Activated naive CD4-positive, alpha-beta T cell (primary cell): ENCODE measurements at regions not wholly inside any gene's neighbourhood (a gene's known extent, or its start where the extent isn't known, plus 50 kb on each side); places are given as distances from the start of the nearest gene placed in this dataset.
"Not testable (repeated sequence)": the region's sequence is repeated elsewhere in the genome, so short reads cannot be mapped to it uniquely, and the experiment has no call there.

ENCODE experiments used
- DNase-seq, 4 experiments: peaks; one replicate each; lab custom pipeline; 2025; lab: John Stamatoyannopoulos, UW

DNA sequence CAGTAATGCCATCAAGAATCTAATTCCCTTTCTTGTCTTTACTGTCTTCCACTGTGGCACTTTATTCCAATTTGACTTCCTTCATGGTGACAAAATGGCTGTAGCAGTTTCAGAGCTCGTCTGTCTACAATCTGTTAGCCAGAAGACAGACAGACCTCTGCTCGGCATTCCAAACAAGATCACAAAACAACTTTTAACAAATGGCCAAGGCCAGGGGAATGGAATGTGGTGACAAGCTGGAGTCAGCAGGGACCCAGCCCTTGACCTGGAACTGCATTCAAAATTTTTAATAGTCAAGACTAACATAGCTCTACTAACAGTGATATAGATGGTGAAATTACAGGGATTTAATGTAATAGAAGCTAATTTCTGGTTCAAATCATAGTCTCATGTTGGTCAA, 637.2 kb downstream of the ETS1 start:
- DNase-seq: no peak

DNA sequence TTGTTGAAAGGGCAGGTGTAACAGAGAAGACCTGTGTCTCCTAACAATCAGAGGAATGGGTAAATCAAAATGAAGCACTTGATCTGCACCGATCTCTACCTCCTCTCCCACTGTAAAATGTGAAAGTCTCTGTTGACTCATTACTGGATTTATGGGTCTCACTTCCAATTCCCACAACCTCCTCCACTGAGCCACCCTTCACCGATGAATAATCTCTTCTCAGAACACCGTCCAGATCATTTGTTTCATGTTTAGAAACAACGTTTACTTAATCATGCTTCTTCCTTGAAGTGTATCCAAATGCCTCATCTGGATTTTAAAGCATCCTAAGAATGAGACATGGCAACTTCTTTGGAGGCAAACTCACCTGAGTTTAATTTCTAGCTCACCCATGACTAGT, 643.6 kb downstream of the ETS1 start:
- DNase-seq: no peak

DNA sequence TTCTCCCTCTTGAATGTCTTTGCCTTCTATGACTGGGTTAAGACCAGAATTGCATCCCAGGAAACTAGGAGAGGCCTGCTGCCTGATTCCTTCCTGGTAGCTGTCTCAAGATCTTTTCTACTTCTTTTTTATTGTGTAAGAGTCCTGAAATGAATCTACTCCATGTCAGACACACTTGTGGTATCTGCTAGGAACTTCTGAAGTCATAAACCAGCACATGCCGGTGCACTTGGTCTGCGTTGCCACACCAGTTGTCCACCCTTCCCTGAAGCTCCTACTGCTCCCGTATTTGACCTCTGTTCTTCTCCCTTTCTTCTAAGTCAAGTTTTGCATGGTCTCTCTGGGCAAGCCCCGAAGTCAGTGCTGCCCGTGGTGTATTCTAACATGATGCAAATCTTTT, 644.2 kb downstream of the ETS1 start:
- no peak for DNase-seq

DNA sequence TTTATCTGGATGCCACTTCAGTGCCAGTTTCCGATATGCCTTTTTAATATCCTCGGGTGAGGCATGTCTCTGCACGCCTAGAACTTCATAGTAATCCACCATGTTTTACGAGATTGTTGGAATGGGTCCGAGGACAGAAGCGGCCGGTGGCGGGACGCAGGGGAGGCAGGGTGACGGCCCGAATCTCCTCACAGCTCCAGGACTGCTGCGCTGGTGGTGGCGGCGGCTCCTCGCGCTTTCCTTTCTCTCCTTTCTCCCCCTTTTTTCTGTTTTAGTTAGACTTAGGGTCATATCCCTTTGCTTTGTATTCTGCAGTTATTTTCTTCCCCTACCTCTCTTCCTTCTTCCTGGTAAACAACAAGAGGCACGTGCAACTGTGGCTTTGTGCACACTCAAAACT, 645.8 kb downstream of the ETS1 start:
- not testable (repeated sequence) for DNase-seq

DNA sequence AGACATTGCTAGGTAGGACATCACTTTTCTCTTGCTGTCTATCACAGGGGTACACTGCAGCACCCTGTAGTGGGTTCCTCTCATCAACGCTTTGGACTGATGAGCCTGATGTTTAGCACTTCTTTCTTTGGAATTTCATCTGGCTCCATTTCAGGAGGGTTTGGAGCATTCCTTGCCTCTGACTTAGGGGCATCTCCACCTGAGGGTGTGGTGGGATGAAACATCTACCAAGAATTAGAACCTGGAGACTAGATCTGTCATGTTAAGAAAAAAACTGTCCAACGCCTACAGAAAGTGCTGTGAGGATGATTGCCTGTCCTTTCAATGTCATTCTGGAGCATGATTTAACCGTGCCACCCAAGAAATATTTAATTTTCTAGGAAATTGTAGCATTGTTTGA, 648.4 kb downstream of the ETS1 start:
- DNase-seq: no peak

DNA sequence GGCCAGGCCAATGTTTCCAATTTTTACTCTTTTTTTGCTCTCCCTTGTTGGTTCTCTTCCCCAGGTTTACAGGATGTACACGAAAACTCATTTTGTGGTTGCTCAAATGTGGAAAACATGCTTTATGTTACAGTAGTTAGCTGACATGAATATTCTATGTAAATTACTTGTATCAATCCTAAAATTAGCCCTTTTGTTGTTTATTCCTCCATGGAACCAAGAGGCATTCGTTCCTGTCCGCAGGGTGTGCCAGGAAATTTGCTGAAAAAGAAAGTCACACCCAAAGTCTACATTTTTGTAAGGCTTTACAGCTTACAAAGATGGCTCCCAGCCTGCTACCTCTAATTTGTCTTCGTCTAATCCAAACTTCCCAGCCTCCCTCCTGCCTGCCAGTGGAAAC, 652.3 kb downstream of the ETS1 start:
- DNase-seq: no peak

DNA sequence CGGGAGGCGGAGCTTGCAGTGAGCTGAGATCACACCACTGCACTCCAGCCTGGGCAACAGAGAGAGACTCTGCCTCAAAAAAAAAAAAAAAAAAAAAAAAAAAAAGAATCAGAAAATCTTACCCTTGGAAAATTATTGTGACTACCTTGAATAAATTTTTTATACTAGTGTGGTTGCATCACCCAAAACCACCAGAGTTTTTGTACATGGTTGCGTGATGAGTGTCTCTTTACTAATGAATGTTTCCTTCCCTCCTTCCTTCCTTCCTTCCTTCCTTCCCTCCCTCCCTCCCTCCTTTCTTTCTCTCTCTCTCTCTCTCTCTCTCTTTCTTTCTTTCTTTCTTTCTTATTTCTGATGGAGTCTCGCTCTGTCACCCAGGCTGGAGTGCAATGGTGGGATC, 653.4 kb downstream of the ETS1 start:
- not testable (repeated sequence) for DNase-seq

DNA sequence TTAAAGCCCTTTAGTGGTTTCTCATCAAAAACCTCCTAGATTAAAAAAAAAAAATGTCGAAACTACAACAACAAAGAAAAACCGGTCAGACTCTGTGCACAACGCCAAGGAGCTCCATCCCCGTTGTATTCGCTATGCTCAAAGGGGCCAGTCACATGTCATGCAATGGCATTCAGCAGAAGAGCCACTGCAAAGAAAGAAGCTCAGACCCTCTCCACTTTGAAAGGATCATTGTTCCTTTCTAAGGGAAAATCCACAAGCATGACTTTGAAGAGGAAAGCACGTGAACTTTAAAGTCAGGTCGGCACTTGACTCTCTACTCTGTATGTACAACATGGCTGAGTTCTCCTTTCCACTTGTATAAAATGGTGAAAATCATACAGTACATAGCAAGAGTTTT, 655.6 kb downstream of the ETS1 start:
- no peak for DNase-seq

DNA sequence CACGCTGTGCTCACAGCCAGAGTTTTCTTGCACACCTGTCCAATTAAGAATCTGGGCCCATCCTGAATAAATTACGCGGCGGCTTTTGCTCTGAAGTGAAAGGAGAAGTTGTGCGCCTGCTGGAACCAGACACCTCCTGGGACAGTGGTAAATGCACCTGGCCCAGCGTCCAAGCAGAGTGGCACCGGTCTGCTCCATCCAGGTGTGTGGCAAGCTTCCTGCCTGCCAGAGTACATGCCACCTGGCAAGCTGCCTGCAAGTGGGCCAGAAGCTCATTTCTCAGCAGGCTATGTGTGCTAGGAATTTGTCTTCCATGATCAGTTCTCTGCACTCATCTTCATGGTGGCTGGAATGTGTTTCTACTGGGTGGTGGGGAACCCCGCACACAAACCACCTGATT, 660.6 kb downstream of the ETS1 start:
- DNase-seq: no peak

DNA sequence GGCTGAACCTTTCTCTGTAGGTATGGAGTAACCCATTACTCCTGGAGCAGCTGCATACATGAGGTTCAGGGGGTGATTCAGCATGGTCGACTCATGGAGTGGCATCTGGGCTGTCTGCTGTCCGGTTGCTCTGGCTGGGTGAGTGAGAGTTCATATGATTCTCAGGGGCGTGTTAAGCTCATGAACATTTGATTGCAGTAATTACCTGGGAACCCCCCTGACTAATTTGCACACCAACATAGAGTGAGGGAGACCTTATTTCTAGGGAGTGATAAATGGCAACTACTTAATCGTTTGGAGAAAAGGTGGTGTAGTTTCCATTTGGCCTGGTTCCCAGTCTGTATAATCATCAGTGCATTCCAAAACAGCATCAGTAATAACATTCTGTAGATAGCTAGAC, 661.9 kb downstream of the ETS1 start:
- no peak for DNase-seq

DNA sequence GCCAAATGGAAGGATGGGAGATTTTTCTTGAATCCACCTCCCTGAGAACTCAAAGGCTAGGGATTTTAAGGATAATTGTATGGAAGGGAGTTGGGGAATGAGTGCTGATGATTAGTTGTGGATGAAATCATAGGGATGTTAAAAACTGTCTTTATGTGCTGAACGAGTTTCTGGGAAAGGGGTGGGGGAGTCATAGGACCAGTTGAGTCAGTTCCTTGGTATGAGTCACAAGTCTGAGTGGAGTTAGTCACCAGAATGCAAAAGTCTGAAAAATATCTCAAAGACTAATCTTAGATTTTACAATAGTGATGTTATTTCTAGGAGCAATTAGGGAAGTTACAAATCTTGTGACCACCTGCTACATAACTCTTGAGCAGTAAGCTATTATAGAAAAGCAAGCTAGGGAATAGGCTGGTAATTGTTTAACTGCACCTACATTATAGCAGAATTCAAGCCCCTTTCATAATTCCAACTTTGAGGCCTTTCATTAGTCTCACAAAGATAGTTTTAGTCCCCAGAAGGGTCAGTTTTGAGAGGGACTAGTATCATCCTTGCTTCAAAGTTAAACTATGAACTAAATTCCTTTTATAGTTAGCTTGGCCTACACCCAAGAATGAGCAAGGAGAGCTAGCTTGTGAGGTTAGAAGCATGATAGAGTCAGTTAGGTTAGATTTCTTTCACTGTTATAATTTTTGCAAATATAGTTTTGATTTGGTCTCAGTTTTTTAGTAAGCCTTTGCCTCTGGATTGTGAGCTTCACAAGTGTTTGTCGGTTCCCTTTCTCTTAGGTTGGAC, 668.0 kb downstream of the ETS1 start:
- no peak for DNase-seq

DNA sequence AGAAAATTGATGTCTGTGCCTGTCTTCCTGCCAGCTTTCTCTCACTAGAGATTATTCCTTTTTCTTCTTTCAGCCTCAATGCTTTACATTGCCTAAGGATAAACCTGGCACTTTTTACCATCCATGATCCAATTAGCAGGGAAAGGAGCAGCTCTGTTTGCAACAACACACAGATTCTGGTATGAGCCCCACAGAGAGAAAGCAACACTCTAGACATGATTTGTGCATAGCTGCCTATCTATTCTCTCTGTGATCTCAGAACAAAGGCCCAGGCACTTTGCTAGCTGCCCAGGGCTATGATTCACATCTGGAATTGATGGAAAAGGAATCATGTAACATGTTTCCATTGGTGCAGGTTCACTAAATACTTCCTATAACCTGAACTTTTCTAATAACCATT, 685.0 kb downstream of the ETS1 start:
- DNase-seq: no peak

DNA sequence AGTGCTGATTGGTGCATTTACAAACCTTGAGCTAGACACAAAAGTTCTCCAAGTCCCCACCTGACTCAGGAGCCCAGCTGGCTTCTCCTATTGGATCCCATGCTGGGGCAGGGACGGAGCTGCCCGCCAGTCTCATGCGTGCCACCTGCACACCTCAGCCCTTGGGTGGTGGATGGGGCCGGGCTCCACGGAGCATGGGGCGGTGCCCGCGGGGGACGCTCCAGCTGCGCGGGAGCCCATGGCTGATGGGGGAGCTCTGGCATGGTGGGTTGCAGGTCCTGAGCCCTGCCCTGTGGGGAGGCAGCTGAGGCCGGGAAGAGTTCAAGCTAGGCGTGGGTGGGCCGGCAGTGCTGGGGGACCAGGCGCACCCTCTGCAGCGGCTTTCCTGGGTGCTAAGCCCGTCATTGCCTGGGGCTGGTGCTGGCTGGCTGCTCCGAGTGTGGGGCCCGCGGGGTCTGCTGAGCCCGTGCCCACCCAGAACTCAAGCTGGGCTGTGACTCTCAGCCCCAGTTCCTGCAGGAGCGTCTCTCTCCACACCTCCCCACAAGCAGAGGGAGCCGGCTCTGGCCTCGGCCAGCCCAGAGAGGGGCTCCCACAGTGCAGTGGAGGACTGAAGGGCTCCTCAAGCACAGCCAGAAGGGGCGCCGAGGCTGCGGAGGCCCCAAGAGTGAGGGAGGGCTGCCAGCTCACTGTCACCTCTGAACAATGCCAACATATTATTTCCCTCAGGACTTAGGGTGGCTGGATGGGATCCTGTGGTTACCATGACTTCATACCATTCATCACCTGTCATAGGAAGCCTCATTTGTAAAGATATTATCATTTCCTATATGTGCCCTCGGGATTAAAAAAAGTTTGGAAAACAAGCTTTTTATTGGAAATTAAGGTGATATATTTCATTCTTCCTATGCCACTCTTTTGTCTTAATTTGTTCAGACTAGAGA, 688.7 kb downstream of the ETS1 start:
- DNase-seq: no peak

DNA sequence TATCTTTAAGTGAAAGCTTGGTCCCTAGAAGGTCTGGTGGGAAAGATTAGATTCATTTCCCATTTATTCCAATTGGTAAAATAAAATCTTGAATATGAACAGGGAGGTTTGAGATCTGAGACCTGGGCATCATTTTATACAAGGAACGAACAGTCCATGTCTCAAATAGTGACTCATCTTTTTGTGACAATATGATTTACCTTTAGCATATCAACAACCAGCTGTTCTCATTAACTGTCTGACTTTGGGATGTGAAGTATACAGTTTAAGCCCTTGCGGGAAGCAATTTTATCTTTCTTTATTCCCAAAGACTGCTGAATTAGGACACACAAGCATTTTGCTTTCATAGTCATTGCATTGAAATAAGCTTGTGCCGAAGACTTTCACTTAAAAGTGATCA, 691.6 kb downstream of the ETS1 start:
- no peak for DNase-seq

DNA sequence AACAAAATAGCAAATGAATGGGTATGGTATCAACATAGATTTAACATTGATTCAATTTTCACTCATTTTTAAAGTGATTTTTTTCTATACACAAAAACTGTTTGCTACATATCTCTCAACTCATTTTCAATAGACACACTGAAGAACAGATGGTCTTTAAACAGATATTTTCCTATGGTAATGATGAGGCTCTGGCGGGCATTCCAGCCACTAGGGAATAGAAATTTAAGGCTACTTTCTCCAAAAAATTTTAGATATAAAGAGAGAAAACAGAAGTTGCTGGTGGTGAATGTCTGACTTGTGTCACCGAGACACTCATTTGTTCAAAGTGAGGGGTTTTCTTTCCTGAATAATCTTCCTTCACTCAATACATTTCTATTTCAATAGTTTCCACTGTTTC, 693.0 kb downstream of the ETS1 start:
- DNase-seq: no peak

DNA sequence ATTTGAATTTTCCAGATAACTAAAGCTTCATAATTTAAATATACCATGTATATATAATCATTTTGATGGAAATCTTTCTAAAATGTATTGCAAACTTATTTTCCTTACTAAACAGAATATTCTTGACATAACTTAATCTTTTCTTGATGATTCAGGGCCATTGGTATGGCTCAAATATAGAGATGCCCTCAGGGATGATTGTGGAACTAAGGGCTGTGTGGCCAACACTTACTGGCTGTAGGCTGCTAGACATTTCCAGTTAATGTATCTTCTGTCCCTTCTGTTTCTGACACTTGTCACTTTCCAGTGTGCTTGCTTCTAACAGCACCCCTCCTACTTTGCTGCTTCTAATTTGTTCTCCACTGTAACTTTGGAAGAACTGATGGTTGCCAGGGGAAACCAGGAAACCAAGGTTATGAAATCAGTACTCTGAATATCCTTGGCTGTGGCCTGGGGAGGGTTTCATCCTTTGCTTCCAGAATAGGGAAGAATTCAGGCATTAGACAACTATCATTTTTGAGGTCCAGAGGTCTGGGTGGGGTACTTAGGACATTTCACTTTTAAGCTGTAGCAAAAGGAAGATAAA, 697.2 kb downstream of the ETS1 start:
- no peak for DNase-seq

DNA sequence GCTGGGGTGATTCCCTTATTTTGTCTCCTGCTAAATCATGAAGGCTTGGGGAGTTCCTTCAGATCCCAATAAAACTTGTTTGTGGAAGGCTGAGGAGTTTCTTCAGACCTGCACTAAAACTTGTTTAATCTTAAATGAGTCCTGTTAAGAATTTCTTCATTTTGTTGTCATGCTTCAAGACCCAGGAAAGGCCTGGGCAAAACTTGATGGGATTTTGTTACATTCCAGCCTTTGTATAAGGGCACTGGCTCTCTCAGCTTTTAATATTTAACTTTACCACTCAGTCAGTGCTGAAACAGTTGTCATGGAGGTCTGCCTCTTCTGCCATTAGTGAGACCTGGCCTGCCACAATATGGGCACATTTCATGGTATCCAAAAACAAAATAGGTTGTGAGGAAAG, 699.0 kb downstream of the ETS1 start:
- no peak for DNase-seq

DNA sequence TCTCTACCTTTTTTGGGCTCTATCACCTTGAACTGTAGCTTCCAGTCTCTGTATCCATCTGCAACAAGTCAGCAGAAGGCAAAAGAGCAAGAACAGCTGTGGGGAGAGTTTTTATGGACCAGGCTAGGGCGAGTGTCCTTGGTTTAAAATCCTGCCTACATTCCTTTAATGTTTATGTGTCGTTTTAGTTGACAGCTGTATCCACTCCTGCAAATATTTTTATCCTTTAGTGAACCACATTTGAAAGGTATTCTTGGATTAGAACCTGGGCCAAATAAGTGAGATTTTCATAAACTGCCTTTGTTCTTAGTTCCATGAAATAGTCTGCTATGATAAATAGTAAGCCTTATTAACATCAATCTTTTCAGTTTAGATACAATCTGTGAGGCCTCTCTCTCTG, 712.2 kb downstream of the ETS1 start:
- no peak for DNase-seq

DNA sequence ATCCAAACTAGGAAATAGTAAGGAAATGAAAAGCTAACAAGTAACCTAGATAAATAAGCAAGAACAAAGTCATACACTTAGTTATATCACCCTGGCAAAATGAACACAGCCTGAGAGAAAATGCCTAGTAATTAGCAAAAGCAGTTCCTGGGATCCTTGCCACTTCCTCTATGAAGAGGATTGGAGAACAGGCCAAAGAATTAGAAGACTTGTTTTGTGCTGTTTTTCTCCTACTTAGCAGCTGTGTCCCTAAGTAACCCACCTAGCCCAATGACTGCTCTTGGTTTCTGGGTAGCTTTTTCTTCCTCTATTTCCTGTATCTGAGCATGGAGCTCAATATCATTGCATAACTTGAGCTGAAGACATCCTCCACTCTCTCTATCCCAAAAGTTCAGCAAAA, 713.9 kb downstream of the ETS1 start:
- no peak for DNase-seq

DNA sequence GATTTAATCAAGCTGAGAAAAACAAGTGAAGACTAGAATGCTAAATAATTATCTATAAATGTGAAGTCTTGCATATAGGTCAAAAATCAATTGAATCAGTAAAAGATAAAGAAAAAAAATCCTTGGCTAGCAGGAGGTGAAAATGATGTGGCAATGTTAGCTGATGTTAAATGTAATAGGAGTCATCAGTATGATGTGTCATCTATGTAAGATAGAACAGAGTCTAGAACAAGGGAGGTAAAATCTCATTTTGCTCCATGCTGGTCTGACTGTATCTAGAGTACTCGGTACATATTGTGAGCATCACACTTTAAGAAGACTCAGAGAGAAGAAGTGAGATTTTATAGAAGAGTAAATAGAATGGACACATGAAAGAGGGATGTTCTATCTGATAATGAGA, 721.2 kb downstream of the ETS1 start:
- DNase-seq: no peak

DNA sequence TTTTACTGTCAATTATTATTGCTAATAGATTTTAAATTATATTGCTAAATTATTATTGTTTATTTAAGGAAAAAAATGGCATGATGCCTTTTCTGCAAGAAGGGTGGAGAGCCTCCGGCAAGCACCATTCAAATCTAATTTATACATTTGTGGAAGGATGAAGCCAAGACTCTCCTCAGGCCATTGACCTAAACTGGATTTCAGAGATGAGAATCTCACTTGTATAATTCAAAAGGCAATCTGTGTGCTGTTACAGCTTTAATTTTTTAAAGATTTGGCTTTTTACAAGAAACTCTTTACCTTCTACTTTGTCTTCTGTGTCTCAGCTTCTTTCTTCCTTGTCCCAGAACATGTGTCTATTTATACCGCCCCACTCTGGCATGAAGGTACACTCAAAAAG, 722.5 kb downstream of the ETS1 start:
- no peak for DNase-seq

DNA sequence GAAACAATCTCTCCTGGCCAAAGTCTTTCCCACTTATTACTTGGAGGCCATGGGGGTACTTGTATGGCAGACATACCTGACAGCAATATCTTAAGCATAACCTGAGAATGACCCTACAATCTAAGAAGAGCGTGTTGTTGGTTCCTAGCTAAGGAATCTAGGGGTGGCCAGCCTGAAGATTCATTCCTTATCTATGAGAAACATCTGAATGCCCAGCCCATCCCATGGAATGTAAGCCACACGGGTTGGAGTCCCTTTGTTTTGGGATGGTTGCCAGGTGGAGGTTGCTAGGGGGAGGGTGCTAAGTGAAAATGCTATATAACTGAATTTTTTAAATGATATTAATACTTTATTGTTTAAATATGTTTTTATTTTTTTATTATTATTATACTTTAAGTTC, 725.0 kb downstream of the ETS1 start:
- DNase-seq: no peak

DNA sequence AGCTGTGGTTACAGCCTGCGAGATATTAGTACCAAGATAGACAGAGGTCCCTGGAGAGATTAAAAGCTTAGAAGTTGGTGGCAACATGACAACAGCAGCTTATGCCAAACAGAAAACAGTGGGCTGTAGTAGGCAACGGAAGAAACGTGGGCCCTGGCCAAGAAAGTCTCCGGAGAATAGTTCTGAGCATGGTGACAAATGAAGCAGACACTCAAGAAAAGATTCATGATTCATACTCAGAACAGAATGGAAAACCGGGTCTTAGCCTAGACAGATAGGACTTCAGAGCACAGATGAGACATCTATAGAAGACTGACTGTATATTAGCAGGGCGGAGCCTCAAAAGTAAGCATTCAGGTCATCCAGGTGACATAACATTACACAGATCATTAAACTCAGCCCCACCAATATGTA, 727.4 kb downstream of the ETS1 start:
- no peak for DNase-seq
